SU-DHL-6 (cell line): ENCODE measurements at regions not wholly inside any gene's neighbourhood (a gene's known extent, or its start where the extent isn't known, plus 50 kb on each side); places are given as distances from the start of the nearest gene placed in this dataset.
A peak's percentile ranks its signal among the peaks of the same experiment; 100 is the strongest.

ENCODE experiments used
- H2AFZ ChIP-seq: fragments of 200-600 bp; sonication (generic); 2 replicates; pipeline ENCODE4 v1.6.1; 2014; ENCODE audit warnings: low read depth, mild to moderate bottlenecking, moderate library complexity, mixed read lengths, antibody characterized with exemption, low read length; ENCODE audit not compliant: severe bottlenecking
- H3F3A ChIP-seq: fragments of 200-600 bp; shearing (Covaris generic); 2 replicates; pipeline ENCODE4 v1.6.0; 2016; ENCODE audit warnings: antibody characterized with exemption, mild to moderate bottlenecking; ENCODE audit not compliant: insufficient read depth
- H3K27ac ChIP-seq: fragments of 200-600 bp; sonication (generic); 2 replicates; pipeline ENCODE4 v1.5.1; 2016; ENCODE audit warnings: low read depth, mild to moderate bottlenecking, low read length, moderate library complexity, mixed read lengths
- H3K27me3 ChIP-seq: fragments of 200-600 bp; sonication (generic), shearing (Covaris generic); 2 replicates; pipeline ENCODE4 v1.6.0; 2014; ENCODE audit warnings: mild to moderate bottlenecking, low read length
- H3K36me3 ChIP-seq: fragments of 200-600 bp; sonication (generic); 2 replicates; pipeline ENCODE4 v1.6.1; 2014; ENCODE audit warnings: mild to moderate bottlenecking, low read length, mixed read lengths
- H3K4me2 ChIP-seq: fragments of 300-600, 200-600 bp; shearing (Covaris generic), sonication (generic); 2 replicates; pipeline ENCODE4 v1.6.0; 2014; ENCODE audit warnings: low read length, low read depth, mild to moderate bottlenecking; ENCODE audit not compliant: poor library complexity, severe bottlenecking
- H3K4me3 ChIP-seq: fragments of 200-600 bp; sonication (generic); 2 replicates; pipeline ENCODE4 v1.5.1; 2014; ENCODE audit warnings: antibody characterized with exemption, low read length, mild to moderate bottlenecking, mixed read lengths; ENCODE audit not compliant: insufficient read depth, poor library complexity, severe bottlenecking
- H3K79me2 ChIP-seq: fragments of 200-600 bp; sonication (generic); 2 replicates; pipeline ENCODE4 v1.6.1; 2014; ENCODE audit warnings: mild to moderate bottlenecking, low read length, moderate library complexity; ENCODE audit not compliant: insufficient read depth
- H3K9ac ChIP-seq: fragments of 200-600 bp; sonication (generic); 2 replicates; pipeline ENCODE4 v1.7.0; 2014; ENCODE audit warnings: mild to moderate bottlenecking, low read length
- H3K9me2 ChIP-seq: fragments of 200-600 bp; sonication (generic); replicated peaks from 2 replicates; pipeline ENCODE4 v1.6.1; 2014; ENCODE audit warnings: low read length; ENCODE audit not compliant: insufficient read depth
- H3K9me3 ChIP-seq: fragments of 200-600 bp; sonication (generic); 2 replicates; pipeline ENCODE4 v1.6.1; 2014; ENCODE audit warnings: low read length, mixed read lengths; ENCODE audit not compliant: insufficient read depth
- H4K20me1 ChIP-seq: fragments of 200-600 bp; sonication (generic); 2 replicates; pipeline ENCODE4 v1.6.1; 2014; ENCODE audit warnings: low read depth, mild to moderate bottlenecking, antibody characterized with exemption, low read length, moderate library complexity, mixed read lengths
- CTCF ChIP-seq: fragments of 200-600 bp; sonication (generic); IDR thresholded peaks from one replicate; pipeline ENCODE4 v1.5.1; 2017; ENCODE audit warnings: antibody characterized with exemption, mild to moderate bottlenecking, low read length, moderate library complexity; ENCODE audit not compliant: insufficient read depth, poor library complexity, severe bottlenecking
- EZH2phosphoT487 ChIP-seq: fragments of 200-600 bp; sonication (generic), shearing (Covaris generic); conservative IDR thresholded peaks from 2 replicates; pipeline ENCODE4 v1.6.1; 2018; ENCODE audit warnings: mild to moderate bottlenecking, antibody characterized with exemption, low read length, moderate library complexity, mixed read lengths

GRCh38 chr4:29948858-29949257 is 771.3 kb upstream of the PCDH7 start:
- no peaks in the 10 kb centered on the region for H3K9me2 ChIP-seq

GRCh38 chr4:29966386-29966785 is 753.8 kb upstream of the PCDH7 start:
- no peak overlapping the region for H3K4me3 ChIP-seq
- no peak overlapping the region for H3K27ac ChIP-seq
- no peaks in the 10 kb centered on the region for H3K9me2 ChIP-seq
- H4K20me1 ChIP-seq, result no peaks in the 10 kb centered on the region
- H3K9ac ChIP-seq, result no peak overlapping the region
- no peaks in the 10 kb centered on the region for H3K79me2 ChIP-seq
- H2AFZ ChIP-seq, result peak overlapping the region; percentile 46
- H3K27me3 ChIP-seq, result no peaks in the 10 kb centered on the region
- H3K36me3 ChIP-seq, result no peaks in the 10 kb centered on the region
- H3K4me2 ChIP-seq, result no peak overlapping the region
- no peak for TF ChIP-seq EZH2phosphoT487
- TF ChIP-seq CTCF, result no peak
- H3F3A ChIP-seq, result no peaks in the 10 kb centered on the region
- no peaks in the 10 kb centered on the region for H3K9me3 ChIP-seq

More at GRCh38 chr4:29948858-29949257, 771.3 kb upstream of the PCDH7 start:
- Histone ChIP-seq H3K9ac (no peak overlapping the region), H3K27me3 (no peaks in the 10 kb centered on the region), H3K79me2 (no peaks in the 10 kb centered on the region), H3K4me2 (no peak overlapping the region), H2AFZ (no peak overlapping the region), H3K4me3 (no peak overlapping the region), H3K36me3 (no peaks in the 10 kb centered on the region), H4K20me1 (no peaks in the 10 kb centered on the region), H3F3A (no peaks in the 10 kb centered on the region), H3K27ac (no peak overlapping the region), H3K9me3 (no peaks in the 10 kb centered on the region)
- TF ChIP-seq CTCF (no peak), EZH2phosphoT487 (no peak)

GRCh38 chr4:29970626-29971025 is 749.5 kb upstream of the PCDH7 start:
- H3K9me2 ChIP-seq, result no peaks in the 10 kb centered on the region
- H3K4me3 ChIP-seq, result no peak overlapping the region
- no peak overlapping the region for H3K27ac ChIP-seq
- H3K9ac ChIP-seq, result no peak overlapping the region
- no peaks in the 10 kb centered on the region; the same call in 1 of the 2 replicates for H3K36me3 ChIP-seq
- H3F3A ChIP-seq, result no peaks in the 10 kb centered on the region
- no peaks in the 10 kb centered on the region for H3K79me2 ChIP-seq
- H4K20me1 ChIP-seq, result no peaks in the 10 kb centered on the region
- H3K9me3 ChIP-seq, result no peaks in the 10 kb centered on the region
- peak overlapping the region; percentile 72 for H2AFZ ChIP-seq
- H3K27me3 ChIP-seq, result no peaks in the 10 kb centered on the region
- no peak overlapping the region for H3K4me2 ChIP-seq
- TF ChIP-seq EZH2phosphoT487 (no peak), CTCF (peak; percentile 21)

GRCh38 chr4:29972121-29972520 is 748.0 kb upstream of the PCDH7 start:
- no peaks in the 10 kb centered on the region for H3K79me2 ChIP-seq
- H3K27ac ChIP-seq, result no peak overlapping the region
- no peaks in the 10 kb centered on the region; the same call in 1 of the 2 replicates for H3K36me3 ChIP-seq
- H3F3A ChIP-seq, result no peaks in the 10 kb centered on the region
- TF ChIP-seq CTCF (no peak), EZH2phosphoT487 (no peak)
- no peak overlapping the region for H3K4me2 ChIP-seq
- no peak overlapping the region for H3K4me3 ChIP-seq
- H2AFZ ChIP-seq, result peak overlapping the region; percentile 68
- H3K9me3 ChIP-seq, result no peaks in the 10 kb centered on the region
- H3K27me3 ChIP-seq, result no peaks in the 10 kb centered on the region
- H4K20me1 ChIP-seq, result no peaks in the 10 kb centered on the region
- no peaks in the 10 kb centered on the region for H3K9me2 ChIP-seq
- no peak overlapping the region for H3K9ac ChIP-seq
